HG03103 (cell line): ENCODE measurements at regions not wholly inside any gene's neighbourhood (a gene's known extent, or its start where the extent isn't known, plus 50 kb on each side); places are given as distances from the start of the nearest gene placed in this dataset.

Experiments
- ATAC-seq: cut with Tn5 transposase; IDR thresholded peaks from one replicate; pipeline ENCODE4 v1.9.1; 2021; ENCODE audit warnings: low read depth; ENCODE audit not compliant: unreplicated experiment

GRCh38 chr14:98835051-98835824, 436.8 kb downstream of the BCL11B start:
- no peak for ATAC-seq

GRCh38 chr14:98835825-98836100, 436.2 kb downstream of the BCL11B start:
- ATAC-seq: no peak

GRCh38 chr14:98840091-98840490, 431.9 kb downstream of the BCL11B start:
- no peak for ATAC-seq

- ATAC-seq: no peak
Measured at GRCh38 chr14:98840511-98840910, 431.5 kb downstream of the BCL11B start.

GRCh38 chr14:98844456-98844855, 427.5 kb downstream of the BCL11B start:
- no peak for ATAC-seq

- ATAC-seq: no peak
Measured at GRCh38 chr14:98847521-98848468, 424.2 kb downstream of the BCL11B start.

- no peak for ATAC-seq
Measured at GRCh38 chr14:98853063-98853729, 418.8 kb downstream of the BCL11B start.

GRCh38 chr14:98855926-98856715, 415.9 kb downstream of the BCL11B start:
- no peak for ATAC-seq

GRCh38 chr14:98858158-98858557, 413.8 kb downstream of the BCL11B start:
- ATAC-seq: no peak

GRCh38 chr14:98858561-98858960, 413.4 kb downstream of the BCL11B start:
- ATAC-seq: no peak

- no peak for ATAC-seq
Measured at GRCh38 chr14:98859301-98859700, 412.7 kb downstream of the BCL11B start.

GRCh38 chr14:98864211-98864610, 407.8 kb downstream of the BCL11B start:
- ATAC-seq: no peak

- no peak for ATAC-seq
Measured at GRCh38 chr14:98867146-98867545, 404.9 kb downstream of the BCL11B start.

- no peak for ATAC-seq
Measured at GRCh38 chr14:98867726-98868125, 404.3 kb downstream of the BCL11B start.

- ATAC-seq: no peak
Measured at GRCh38 chr14:98868866-98869265, 403.1 kb downstream of the BCL11B start.

- ATAC-seq: no peak
Measured at GRCh38 chr14:98871796-98872195, 400.2 kb downstream of the BCL11B start.

- ATAC-seq: no peak
Measured at GRCh38 chr14:98877065-98877464, 394.9 kb downstream of the BCL11B start.

GRCh38 chr14:98878282-98878681, 393.7 kb downstream of the BCL11B start:
- no peak for ATAC-seq

GRCh38 chr14:98886982-98887381, 385.0 kb downstream of the BCL11B start:
- no peak for ATAC-seq

- no peak for ATAC-seq
Measured at GRCh38 chr14:98888281-98888680, 383.7 kb downstream of the BCL11B start.
